GM19238 (cell line): ENCODE measurements at regions not wholly inside any gene's neighbourhood (a gene's known extent, or its start where the extent isn't known, plus 50 kb on each side); places are given as distances from the start of the nearest gene placed in this dataset.

Source experiments
- DNase-seq: peaks from one replicate; pipeline ENCODE4 v3.0.0; 2011; ENCODE audit warnings: low spot score; ENCODE audit not compliant: insufficient read length

DNA sequence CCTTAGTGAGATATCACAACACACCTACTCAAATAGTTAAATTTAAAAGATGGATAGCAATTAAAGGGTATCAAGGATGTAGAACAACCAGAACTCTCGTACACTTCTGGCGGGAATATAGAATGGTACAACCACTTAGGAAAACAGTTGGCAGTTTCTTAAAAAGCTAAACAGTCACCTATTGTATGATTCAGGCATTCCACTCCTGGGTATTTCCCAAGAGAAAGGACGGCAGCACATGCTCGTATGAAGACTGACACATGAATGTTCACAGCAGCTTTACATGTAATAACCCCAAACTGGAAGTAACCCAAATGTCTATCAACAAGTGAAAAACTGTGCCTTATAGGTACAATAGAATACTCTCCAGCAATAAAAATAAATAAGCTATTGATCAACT, 465.2 kb downstream of the VRK1 start:
- DNase-seq = no peak

DNA sequence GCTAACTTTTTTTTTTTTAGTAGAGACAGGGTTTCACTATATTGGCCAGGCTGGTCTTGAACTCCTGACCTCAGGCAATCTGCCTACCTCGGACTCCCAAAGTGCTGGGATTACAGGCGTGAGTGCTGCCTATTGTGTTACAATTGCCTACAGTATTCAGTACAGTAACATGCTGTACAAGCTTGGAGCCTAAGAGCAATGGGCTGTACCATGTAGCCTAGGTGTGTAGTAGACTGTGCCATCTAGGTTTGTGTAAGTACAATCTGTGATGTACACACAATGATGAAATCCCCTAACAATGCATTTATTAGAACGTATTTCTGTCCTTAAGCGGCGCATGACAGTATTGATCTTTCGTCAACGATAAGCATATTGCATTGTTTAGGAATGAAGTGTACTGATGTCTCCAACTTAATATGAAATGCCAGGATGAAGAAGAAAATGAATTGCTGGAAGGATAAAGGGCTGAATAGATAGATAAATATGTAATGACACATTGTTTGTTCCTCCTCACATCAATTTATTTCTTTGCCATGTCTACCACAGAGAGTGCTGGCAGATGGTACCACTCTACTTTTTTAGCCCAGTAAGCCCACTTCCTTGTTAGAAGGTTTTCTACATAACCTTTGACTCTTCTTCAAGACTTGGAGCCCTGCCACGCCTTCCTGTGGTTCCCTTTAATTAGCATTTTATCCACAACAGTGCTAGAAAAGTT, 467.5 kb downstream of the VRK1 start:
- DNase-seq = no peak

DNA sequence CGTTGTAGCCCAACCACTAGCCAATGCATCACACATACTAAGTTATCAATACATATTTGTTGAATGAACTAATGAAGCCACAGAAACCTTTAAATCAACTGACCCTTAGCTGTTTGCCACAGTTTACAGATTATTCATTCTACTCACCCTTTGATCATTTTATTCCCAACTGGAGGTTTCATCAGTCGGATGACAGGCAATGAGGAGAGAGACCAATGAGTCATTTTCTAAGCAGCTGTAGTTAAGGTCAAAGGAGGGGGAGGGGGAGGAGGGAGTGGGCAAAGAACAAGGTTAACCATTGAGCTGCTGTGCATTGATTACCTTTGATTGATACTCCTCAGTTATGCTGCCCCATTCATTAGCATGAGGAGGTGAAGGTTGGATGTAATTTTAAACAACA, 469.5 kb downstream of the VRK1 start:
- no peak for DNase-seq

DNA sequence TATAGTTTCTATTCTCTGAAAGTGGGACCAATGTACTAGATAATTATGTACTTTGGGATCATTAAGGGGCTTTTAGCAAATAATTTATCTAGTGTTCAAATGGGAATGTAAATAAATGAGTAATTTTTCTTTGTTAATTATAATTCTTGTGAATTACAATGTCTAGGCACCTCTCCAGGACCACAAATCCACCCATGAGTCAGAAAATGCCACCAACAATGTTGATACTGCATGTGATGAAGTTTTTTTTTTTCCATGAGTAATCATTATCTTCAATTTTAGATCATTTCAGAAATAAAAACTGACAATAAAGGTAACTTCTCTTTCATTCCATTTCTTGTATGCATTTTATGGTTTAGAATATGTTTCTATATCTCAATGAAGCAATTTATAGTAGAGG, 470.3 kb downstream of the VRK1 start:
- no peak for DNase-seq

DNA sequence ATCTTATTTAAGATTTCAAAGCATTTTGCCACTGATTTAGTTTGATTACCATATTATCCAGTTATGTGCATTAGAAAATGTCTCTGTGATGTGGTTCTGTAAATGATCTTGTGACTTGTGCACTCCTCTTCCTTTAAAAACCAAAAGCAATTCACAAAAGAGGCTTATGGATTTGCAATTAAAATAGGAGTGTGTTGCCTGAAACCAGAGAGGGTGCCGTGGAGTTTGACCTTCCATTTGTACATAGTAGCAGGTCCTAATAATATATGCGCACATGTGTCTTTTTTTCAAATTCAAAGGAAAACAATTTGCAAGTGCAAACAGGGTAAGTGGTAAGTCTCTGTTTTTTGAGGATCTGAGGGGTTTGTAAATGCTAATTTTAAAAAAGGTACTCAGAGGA, 470.9 kb downstream of the VRK1 start:
- no peak for DNase-seq

DNA sequence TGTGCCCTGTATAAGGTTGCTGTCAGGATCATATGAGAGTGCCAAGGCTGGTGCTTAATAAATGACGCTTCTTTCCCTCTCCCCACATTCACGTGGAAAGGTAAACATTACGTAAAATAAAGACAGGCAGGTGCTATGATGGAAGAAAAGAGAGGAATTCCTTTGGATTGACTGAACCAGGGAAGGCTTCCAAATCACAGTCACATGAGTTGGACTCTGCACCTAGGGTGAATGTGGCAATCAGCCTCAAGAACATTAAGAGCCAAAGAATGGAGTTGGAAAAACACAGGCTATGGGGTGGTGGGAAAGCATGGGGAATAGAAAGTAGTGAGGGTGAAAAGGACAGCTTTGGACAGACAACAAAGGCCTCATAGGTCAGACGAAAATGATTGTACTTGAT, 473.1 kb downstream of the VRK1 start:
- no peak for DNase-seq

DNA sequence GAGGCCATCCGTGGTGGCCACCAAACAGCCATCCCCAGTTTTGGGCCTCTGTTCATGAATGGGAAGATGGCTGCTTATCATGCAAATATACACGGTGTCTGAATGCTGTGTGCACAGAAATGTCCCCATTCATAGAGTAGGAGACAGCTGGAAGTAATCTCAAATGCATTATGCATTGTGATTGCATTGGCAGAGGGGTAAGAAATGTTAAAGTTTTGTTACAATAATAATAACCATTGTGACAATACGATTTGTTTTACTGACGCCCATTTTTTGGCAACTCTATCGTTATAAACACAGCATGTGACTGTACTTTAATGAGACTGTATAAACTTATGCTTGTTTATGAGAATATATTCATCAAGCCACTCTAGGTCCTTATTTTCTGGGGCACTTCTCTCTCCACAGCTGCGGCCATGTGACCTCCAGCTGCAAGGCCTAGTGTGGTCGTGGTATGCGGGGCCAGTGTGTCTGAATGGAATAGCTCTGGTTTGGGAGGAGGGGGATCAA, 474.3 kb downstream of the VRK1 start:
- DNase-seq = no peak

DNA sequence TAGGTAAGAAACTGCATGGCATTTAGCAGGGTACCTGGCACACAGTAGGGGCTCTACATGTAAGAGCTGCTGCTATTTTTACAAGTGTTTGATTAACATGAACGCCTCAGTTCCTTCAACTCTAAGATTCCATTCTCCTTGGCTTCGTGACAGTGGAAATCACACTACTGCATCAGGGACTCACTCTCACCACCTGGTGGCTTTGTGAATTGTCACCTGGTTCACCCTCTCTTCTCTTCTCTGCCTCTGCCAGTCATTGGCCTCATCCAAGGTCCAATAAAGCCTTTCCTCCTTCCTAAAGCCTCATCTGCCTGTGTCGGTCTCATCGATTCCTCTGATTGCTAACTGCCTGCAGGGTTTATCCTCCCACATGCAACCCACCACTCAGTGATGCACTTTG, 476.4 kb downstream of the VRK1 start:
- no peak for DNase-seq

DNA sequence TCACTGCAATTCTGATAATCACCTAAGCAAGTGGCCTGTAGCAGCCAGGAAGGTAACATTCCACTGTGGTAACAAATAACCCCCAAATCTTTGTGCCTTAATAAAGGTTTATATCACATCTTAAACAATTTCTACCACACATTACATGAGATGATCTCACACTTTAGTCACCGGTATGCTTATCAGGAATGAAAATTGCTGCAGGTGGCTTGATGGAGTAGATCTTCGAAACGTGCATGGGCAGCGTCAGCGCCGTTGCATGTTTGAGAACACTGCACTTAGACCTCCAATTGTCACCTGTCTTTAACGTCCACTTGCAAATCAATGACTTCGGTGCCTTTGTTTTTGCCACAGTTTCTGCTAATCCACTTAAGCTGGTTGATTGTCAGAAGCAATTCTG, 477.4 kb downstream of the VRK1 start:
- no peak for DNase-seq

DNA sequence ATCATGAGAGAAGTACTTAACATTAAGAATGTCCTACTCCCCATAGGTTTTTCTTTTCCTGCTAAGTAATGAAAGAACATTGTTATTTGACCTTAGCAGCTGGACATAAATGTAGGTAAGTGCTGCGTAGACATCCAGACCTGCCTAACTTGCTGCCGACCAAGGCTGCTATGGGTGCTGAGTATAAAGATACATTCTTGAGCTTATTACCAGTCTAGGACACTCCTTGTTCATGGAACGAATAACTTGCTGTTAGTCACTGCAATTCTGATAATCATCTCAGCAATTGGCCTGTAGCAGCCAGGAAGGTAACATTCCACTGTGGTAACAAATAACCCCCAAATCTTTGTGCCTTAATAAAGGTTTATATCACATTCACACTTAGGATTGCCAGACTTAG, 478.1 kb downstream of the VRK1 start:
- no peak for DNase-seq

DNA sequence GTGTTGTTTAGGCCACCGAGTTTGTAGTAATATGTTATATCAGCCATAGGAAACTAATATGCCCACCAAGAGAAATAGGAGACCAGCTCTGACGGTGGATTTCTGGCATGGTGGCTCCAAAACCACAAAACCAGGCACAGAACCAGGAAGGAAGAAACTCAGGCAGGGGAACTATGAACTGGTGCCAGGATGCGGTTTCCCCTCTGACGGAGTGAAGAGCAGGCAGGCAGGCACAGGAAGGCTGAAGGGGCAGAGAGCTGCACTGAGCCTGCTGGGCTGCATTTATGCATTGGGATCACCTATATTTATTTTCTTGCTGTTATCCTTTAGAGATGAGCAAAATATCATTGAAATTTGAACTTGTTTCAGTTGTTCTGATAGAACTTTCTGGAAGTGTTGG, 479.4 kb downstream of the VRK1 start:
- DNase-seq = no peak

DNA sequence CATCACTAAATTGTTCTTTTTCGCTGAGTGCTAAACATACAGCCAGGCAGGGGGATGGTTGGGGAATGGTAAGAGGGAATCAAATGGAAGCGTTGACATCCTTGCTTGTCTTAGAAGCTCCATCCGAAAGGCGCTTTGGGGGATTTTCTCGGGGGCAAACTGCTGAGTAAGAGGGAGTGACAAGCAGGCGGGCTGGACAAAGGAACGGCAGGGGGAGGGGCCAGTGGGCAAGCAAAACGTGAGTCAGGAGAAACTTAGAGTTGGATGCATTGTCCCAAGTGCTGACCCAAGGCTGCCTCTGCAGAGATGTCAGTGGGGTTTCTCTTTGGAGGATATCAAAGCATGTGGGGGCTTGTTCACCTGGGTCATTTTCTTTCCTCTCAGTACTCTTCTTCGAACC, 480.5 kb downstream of the VRK1 start:
- DNase-seq = no peak

DNA sequence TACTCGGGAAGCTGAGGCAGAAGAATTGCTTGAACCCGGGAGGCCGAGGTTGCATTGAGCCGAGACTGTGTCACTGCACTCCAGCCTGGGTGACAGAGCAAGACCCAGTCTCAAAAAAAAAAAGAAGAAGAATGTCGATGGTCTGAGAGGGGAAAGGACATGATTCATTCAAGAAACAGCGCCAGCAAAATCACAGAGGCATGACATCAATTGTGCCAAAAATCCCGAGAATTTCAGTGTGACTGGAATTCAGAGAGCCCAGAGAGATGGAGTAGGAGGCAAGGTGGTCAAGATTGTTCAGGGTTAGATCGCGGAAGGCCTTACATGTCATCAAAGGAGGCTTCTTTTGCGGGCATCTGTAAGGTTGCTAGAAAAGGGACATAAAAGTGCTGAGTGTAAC, 483.3 kb downstream of the VRK1 start:
- no peak for DNase-seq

DNA sequence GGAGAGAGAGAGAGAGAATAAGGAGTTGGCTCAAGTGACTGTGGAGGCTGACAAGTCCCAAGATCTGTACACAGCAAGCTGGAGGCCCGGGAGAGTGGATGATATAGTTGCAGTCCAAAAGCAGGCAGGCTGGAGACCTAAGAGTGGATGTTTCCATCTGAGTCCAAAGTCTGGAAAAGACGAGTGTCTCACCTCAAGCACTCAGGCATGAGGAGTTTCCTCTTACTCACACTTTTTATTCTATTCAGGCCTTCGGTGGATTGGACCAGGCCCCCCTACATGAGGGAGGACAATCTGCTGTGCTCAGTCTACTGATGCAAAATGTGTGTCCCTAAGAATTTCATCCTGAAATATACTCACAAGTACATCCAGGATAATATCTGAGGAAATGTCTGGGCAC, 484.6 kb downstream of the VRK1 start:
- DNase-seq = no peak

DNA sequence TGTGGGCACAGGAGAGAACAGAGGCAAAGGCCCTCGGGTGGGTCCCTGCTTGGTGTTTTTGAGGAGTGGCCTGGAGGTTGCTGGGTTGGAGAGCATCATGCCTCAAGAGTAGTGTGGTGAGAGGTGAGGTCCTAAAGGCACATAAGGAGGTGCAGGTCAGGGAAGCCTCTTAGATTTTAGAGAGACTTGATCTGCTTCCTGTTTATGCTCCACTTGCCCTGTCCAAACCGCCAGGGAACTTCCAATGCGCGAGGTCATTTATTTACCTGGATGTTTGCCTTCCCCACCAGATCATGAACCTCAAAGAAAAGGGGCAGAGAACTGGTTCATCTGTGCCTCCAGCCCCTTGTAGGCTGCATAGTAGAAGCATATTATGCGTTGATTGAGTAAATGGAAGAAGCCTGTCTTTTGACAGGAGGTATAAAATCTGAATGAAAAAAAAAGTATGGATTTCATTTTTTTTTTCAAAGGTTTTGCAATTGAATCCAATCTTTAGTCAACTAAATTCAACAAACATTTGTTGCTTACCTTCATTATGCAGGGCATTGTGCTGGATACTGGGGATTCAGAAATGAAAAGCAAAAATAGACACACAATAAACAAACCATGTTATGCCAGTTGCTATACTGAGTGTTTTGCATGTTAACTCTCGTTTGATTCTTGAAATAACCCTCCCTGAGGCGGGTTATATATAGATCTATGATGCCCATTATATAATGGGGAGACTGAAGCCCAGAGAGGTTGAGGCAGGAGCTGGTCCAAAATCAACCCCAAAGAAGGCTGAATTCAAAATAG, 485.2 kb downstream of the VRK1 start:
- DNase-seq = no peak

DNA sequence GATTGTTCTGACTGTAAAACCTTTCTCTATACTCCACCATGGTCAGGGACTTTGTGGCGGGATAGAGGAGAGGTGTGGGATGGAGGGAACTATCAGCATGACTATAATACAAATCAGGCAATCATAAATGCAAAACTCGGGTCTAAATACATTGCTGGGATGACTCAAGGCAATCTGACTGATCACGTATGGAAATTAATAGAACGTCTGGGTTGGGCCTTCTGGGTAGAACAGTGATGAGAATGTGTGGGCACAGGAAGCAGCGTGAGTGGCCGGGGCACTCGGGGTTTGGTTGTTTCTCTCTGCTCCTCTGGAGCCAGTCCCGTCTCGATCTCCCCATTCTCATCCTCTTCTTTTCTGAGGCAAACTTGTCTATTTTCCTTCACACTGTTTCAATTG, 485.8 kb downstream of the VRK1 start:
- no peak for DNase-seq

DNA sequence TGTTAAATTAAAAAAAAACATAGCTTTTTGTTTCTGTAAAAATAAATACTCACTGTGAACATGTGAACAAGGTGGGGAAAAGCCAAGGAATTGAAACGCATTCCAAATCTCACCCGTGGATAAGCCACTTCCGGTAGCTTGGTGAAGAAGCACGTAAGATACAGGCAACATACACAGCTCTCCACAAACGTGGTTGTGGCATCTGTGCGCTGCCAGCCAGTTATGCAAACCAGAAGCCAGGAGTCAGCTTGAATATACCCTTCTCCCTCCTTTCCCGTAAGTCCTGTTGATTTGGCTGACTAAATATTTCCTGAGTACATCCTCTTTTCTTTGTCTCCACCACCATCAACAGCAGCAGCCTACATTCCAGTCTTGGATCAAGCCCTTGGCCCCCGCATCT, 486.2 kb downstream of the VRK1 start:
- no peak for DNase-seq

DNA sequence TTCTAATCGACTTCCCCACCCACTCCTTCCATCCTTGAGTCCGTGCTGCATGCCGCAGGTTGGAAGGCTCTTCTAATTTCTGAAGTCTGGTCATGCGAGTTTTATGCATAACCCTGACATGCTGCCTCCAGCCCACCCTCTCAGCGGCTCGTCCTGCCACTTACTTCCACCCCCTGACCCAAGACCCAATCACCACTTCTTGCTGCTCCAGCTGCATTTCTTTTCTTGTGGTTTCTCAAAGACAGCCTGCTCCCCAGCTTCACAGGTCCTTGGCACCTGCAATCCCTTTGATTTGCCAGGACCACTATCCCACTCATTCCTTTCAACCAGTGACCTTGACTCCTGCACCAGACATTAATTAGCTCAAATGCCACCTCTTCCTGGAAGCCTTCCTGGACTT, 486.7 kb downstream of the VRK1 start:
- DNase-seq = no peak

DNA sequence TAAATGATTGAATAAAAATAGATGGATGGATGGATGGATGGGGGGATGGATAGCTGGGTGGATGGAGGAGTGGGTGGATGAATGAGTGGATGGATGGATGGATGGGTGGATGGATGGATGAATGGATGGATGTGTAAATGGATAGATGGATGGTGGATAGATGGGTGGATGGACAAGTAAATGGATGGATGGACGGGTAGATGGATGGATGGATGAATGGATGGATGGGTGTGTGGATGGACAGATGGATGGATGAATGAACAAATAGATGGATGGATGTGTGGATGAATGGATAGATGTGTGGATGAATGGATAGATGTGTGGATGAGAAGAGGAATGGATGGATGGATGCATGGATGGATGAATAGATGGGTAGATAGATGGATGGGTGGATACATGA, 490.8 kb downstream of the VRK1 start:
- DNase-seq = no peak

DNA sequence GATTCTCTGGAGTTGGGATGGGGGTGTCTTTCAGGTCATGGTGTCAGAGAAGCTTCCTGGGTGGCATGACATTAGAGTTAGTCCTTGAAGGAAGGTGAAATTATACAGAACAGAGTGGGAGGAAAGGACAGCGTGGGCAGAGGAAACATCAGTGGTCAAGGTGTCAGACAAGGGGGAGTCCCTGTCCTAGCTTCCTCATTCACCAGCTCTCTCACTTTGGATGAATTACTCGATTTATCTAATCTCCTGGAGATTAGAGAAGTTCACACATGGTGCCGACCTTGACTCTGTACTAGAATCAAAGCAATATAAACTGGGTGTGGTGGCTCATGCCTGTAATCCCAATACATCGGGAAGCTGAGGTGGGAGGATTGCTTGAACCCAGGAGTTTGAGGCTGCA, 492.9 kb downstream of the VRK1 start:
- DNase-seq = no peak

DNA sequence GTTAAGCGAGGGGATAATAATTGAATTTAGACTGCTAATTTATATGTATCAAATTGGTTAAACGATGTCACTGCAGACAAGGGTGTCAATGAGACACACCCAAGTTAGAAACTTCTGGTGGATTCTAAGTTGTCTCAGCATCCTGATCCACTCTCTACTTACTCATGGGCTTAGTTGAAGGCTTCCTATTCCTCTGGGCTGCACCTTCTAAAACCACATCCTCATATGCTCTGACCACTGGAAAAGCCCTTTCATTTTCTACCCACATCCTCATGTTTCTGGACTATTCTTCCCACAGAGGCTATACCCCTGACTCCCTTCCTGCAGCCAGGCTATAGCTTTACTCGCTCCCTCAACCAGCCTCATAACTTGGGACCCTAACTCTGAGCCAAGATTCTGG, 493.8 kb downstream of the VRK1 start:
- DNase-seq = no peak

DNA sequence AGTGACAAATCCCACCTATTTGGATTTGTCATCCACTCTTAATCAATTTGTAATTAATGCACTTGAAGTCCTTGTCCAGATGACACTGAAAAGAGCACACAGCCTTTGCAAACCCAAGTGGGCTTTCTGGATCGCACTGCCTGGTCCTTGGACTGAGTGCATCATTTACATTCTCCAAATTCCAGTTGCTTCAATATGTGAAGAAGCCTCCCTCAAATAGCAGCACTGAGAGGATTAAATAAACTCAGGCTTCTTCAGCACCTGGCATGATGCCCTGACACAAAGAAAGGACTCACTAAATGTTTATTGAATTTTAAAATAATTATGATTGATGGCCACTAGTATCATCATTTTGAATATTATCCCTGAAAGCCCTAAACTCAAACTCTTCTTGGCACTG, 496.5 kb downstream of the VRK1 start:
- DNase-seq = no peak

DNA sequence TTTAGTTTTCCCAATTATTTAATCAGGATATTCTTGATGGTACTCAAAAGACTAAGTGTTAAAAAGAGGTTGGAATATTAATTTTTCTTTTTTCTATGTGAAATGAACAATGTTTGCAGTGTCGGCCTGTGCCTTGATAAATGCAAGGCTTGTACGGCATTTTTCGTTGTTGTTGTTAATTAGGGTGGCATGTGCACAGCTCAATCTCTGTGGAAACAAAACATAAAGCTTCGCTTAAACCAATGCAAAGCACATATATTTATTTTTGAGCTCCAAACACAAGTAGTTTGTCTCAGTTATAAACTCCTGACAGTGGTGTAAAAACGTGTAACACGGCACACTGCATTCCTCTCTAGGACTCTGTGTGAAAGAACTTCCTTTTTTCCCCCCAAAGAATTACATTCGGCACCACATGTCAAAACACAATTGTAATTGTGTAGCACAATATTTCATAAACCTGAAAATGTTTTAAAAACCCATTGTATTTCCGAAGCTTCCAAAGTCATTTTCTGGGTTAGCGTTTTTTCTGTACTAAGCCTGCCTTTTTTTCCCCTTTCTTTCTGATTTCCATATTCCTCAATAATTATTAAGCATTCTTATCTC, 498.0 kb downstream of the VRK1 start:
- no peak for DNase-seq
